ENCODE measurements at regions not wholly inside any gene's neighbourhood (a gene's known extent, or its start where the extent isn't known, plus 50 kb on each side); places are given as distances from the start of the nearest gene placed in this dataset.

DNA sequence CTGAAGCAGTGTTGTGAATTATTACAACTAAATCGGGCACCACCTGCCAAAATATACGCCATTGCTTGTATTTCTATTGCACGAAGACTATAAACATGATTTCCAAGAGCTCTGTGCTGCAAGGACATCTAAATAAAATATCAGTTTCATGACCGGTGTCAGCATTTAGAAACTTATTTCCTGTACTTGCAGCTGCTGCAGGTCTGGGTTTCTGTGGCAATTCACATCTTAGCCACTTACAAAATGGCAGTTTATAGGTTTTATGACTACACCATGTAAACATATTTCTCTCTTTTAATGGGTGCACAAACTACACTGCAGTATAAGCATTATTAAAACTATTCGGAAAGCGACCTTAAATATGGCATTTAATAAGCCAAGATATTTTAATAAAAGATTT lies 359.4 kb downstream of the VPS13C start:
- TF ChIP-seq, protein P1, sequence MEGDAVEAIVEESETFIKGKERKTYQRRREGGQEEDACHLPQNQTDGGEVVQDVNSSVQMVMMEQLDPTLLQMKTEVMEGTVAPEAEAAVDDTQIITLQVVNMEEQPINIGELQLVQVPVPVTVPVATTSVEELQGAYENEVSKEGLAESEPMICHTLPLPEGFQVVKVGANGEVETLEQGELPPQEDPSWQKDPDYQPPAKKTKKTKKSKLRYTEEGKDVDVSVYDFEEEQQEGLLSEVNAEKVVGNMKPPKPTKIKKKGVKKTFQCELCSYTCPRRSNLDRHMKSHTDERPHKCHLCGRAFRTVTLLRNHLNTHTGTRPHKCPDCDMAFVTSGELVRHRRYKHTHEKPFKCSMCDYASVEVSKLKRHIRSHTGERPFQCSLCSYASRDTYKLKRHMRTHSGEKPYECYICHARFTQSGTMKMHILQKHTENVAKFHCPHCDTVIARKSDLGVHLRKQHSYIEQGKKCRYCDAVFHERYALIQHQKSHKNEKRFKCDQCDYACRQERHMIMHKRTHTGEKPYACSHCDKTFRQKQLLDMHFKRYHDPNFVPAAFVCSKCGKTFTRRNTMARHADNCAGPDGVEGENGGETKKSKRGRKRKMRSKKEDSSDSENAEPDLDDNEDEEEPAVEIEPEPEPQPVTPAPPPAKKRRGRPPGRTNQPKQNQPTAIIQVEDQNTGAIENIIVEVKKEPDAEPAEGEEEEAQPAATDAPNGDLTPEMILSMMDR (IDR thresholded peaks at IDR 0.05) = no peak
- TF ChIP-seq ZNF232 (CRISPR knock-in tag; IDR thresholded peaks at IDR 0.05) (no peak), CREB1 (CRISPR knock-in tag; IDR thresholded peaks at IDR 0.05) (no peak), CBFB (CRISPR knock-in tag; IDR thresholded peaks at IDR 0.05; ENCODE audit: low read depth) (no peak), TEAD4 (CRISPR knock-in tag; IDR thresholded peaks at IDR 0.05) (no peak)
- TF ChIP-seq, protein P2, sequence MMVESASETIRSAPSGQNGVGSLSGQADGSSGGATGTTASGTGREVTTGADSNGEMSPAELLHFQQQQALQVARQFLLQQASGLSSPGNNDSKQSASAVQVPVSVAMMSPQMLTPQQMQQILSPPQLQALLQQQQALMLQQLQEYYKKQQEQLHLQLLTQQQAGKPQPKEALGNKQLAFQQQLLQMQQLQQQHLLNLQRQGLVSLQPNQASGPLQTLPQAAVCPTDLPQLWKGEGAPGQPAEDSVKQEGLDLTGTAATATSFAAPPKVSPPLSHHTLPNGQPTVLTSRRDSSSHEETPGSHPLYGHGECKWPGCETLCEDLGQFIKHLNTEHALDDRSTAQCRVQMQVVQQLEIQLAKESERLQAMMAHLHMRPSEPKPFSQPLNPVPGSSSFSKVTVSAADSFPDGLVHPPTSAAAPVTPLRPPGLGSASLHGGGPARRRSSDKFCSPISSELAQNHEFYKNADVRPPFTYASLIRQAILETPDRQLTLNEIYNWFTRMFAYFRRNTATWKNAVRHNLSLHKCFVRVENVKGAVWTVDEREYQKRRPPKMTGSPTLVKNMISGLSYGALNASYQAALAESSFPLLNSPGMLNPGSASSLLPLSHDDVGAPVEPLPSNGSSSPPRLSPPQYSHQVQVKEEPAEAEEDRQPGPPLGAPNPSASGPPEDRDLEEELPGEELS (CRISPR knock-in tag; IDR thresholded peaks at IDR 0.05) = no peak
- TF ChIP-seq, protein P3, sequence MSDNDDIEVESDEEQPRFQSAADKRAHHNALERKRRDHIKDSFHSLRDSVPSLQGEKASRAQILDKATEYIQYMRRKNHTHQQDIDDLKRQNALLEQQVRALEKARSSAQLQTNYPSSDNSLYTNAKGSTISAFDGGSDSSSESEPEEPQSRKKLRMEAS (CRISPR knock-in tag; IDR thresholded peaks at IDR 0.05) = no peak
- TF ChIP-seq, protein P4, sequence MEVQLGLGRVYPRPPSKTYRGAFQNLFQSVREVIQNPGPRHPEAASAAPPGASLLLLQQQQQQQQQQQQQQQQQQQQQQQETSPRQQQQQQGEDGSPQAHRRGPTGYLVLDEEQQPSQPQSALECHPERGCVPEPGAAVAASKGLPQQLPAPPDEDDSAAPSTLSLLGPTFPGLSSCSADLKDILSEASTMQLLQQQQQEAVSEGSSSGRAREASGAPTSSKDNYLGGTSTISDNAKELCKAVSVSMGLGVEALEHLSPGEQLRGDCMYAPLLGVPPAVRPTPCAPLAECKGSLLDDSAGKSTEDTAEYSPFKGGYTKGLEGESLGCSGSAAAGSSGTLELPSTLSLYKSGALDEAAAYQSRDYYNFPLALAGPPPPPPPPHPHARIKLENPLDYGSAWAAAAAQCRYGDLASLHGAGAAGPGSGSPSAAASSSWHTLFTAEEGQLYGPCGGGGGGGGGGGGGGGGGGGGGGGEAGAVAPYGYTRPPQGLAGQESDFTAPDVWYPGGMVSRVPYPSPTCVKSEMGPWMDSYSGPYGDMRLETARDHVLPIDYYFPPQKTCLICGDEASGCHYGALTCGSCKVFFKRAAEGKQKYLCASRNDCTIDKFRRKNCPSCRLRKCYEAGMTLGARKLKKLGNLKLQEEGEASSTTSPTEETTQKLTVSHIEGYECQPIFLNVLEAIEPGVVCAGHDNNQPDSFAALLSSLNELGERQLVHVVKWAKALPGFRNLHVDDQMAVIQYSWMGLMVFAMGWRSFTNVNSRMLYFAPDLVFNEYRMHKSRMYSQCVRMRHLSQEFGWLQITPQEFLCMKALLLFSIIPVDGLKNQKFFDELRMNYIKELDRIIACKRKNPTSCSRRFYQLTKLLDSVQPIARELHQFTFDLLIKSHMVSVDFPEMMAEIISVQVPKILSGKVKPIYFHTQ (CRISPR knock-in tag; IDR thresholded peaks at IDR 0.05) = no peak
- TF ChIP-seq, protein P5, sequence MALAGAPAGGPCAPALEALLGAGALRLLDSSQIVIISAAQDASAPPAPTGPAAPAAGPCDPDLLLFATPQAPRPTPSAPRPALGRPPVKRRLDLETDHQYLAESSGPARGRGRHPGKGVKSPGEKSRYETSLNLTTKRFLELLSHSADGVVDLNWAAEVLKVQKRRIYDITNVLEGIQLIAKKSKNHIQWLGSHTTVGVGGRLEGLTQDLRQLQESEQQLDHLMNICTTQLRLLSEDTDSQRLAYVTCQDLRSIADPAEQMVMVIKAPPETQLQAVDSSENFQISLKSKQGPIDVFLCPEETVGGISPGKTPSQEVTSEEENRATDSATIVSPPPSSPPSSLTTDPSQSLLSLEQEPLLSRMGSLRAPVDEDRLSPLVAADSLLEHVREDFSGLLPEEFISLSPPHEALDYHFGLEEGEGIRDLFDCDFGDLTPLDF (CRISPR knock-in tag; IDR thresholded peaks at IDR 0.05) = no peak
- TF ChIP-seq, protein P6, sequence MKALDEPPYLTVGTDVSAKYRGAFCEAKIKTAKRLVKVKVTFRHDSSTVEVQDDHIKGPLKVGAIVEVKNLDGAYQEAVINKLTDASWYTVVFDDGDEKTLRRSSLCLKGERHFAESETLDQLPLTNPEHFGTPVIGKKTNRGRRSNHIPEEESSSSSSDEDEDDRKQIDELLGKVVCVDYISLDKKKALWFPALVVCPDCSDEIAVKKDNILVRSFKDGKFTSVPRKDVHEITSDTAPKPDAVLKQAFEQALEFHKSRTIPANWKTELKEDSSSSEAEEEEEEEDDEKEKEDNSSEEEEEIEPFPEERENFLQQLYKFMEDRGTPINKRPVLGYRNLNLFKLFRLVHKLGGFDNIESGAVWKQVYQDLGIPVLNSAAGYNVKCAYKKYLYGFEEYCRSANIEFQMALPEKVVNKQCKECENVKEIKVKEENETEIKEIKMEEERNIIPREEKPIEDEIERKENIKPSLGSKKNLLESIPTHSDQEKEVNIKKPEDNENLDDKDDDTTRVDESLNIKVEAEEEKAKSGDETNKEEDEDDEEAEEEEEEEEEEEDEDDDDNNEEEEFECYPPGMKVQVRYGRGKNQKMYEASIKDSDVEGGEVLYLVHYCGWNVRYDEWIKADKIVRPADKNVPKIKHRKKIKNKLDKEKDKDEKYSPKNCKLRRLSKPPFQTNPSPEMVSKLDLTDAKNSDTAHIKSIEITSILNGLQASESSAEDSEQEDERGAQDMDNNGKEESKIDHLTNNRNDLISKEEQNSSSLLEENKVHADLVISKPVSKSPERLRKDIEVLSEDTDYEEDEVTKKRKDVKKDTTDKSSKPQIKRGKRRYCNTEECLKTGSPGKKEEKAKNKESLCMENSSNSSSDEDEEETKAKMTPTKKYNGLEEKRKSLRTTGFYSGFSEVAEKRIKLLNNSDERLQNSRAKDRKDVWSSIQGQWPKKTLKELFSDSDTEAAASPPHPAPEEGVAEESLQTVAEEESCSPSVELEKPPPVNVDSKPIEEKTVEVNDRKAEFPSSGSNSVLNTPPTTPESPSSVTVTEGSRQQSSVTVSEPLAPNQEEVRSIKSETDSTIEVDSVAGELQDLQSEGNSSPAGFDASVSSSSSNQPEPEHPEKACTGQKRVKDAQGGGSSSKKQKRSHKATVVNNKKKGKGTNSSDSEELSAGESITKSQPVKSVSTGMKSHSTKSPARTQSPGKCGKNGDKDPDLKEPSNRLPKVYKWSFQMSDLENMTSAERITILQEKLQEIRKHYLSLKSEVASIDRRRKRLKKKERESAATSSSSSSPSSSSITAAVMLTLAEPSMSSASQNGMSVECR (CRISPR knock-in tag; IDR thresholded peaks at IDR 0.05; ENCODE audit: borderline replicate concordance) = no peak
- TF ChIP-seq, protein P7, sequence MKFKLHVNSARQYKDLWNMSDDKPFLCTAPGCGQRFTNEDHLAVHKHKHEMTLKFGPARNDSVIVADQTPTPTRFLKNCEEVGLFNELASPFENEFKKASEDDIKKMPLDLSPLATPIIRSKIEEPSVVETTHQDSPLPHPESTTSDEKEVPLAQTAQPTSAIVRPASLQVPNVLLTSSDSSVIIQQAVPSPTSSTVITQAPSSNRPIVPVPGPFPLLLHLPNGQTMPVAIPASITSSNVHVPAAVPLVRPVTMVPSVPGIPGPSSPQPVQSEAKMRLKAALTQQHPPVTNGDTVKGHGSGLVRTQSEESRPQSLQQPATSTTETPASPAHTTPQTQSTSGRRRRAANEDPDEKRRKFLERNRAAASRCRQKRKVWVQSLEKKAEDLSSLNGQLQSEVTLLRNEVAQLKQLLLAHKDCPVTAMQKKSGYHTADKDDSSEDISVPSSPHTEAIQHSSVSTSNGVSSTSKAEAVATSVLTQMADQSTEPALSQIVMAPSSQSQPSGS (CRISPR knock-in tag; IDR thresholded peaks at IDR 0.05; ENCODE audit: borderline replicate concordance, low read depth) = no peak

All from WTC11 (cell line).